ENCODE measurements at regions not wholly inside any gene's neighbourhood (a gene's known extent, or its start where the extent isn't known, plus 50 kb on each side); places are given as distances from the start of the nearest gene placed in this dataset.

GRCh38 chr20:56187534-56188165 lies 60.9 kb upstream of the MC3R start:
- Histone ChIP-seq H3K79me2 (ENCODE audit: insufficient read depth, low read length) (no peaks in the 10 kb centered on the region), H3K9me3 (ENCODE audit: insufficient read depth, low read length, severe bottlenecking) (no peaks in the 10 kb centered on the region), H3K27ac (ENCODE audit: low read length) (no peak overlapping the region), H2AFZ (ENCODE audit: low read depth, low read length) (no peak overlapping the region), H3K4me2 (ENCODE audit: insufficient read depth, low read length) (no peak overlapping the region), H4K20me1 (ENCODE audit: insufficient read depth, low read length) (no peaks in the 10 kb centered on the region), H3K27me3 (ENCODE audit: insufficient read depth, low read length, poor library complexity) (no peaks in the 10 kb centered on the region), H3K4me3 (ENCODE audit: low read depth in 1 of 2, low read length in 2 of 2) (no peak overlapping the region), H3K4me1 (ENCODE audit: insufficient read depth, low read length) (no peaks in the 10 kb centered on the region), H3K9ac (ENCODE audit: low read depth, low read length) (no peak overlapping the region), H3K36me3 (ENCODE audit: insufficient read depth, low read length) (no peaks in the 10 kb centered on the region)
- peak; percentile 6 for DNase-seq
- no peak for TF ChIP-seq EZH2 (IDR thresholded peaks at IDR 0.05; ENCODE audit: borderline replicate concordance, low read depth, low read length, severe bottlenecking)
- TF ChIP-seq, protein P1, sequence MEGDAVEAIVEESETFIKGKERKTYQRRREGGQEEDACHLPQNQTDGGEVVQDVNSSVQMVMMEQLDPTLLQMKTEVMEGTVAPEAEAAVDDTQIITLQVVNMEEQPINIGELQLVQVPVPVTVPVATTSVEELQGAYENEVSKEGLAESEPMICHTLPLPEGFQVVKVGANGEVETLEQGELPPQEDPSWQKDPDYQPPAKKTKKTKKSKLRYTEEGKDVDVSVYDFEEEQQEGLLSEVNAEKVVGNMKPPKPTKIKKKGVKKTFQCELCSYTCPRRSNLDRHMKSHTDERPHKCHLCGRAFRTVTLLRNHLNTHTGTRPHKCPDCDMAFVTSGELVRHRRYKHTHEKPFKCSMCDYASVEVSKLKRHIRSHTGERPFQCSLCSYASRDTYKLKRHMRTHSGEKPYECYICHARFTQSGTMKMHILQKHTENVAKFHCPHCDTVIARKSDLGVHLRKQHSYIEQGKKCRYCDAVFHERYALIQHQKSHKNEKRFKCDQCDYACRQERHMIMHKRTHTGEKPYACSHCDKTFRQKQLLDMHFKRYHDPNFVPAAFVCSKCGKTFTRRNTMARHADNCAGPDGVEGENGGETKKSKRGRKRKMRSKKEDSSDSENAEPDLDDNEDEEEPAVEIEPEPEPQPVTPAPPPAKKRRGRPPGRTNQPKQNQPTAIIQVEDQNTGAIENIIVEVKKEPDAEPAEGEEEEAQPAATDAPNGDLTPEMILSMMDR (IDR thresholded peaks at IDR 0.05; ENCODE audit: borderline replicate concordance, extremely low read depth, low read length, poor library complexity, severe bottlenecking), result peak; percentile 35
- no peak for ATAC-seq (ENCODE audit: insufficient read depth, low read depth)

DNA sequence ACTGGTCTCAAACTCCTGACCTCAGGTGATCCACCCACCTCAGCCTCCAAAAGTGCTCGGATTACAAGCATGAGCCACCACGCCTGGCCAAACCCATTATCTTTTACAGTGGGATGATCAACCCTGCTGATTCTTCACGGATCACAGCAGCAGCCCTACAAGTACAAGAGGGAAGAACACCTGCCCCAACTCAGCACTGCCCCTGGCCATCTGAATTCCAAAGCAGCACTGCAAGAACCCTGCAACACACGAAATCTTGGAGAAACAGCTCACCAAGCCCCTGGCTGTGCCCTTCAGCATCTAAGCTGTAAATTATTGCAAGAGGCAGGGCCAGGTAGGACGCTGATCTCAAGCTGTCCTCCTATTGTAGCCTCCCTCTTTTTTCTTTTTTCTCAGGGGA lies 54.5 kb upstream of the MC3R start:
- no peak for DNase-seq
- Histone ChIP-seq H3K9ac (ENCODE audit: low read depth, low read length) (no peak overlapping the region), H3K4me1 (ENCODE audit: insufficient read depth, low read length) (no peaks in the 10 kb centered on the region), H3K36me3 (ENCODE audit: insufficient read depth, low read length) (no peaks in the 10 kb centered on the region), H2AFZ (ENCODE audit: low read depth, low read length) (no peak overlapping the region), H3K27ac (ENCODE audit: low read length) (no peak overlapping the region), H3K4me3 (ENCODE audit: low read depth in 1 of 2, low read length in 2 of 2) (no peak overlapping the region), H3K27me3 (ENCODE audit: insufficient read depth, low read length, poor library complexity) (no peaks in the 10 kb centered on the region), H3K9me3 (ENCODE audit: insufficient read depth, low read length, severe bottlenecking) (no peaks in the 10 kb centered on the region), H4K20me1 (ENCODE audit: insufficient read depth, low read length) (no peaks in the 10 kb centered on the region), H3K4me2 (ENCODE audit: insufficient read depth, low read length) (no peak overlapping the region), H3K79me2 (ENCODE audit: insufficient read depth, low read length) (no peaks in the 10 kb centered on the region)
- ATAC-seq (ENCODE audit: insufficient read depth, low read depth), result no peak
- TF ChIP-seq EZH2 (IDR thresholded peaks at IDR 0.05; ENCODE audit: borderline replicate concordance, low read depth, low read length, severe bottlenecking), result no peak
- TF ChIP-seq, protein P1 (IDR thresholded peaks at IDR 0.05; ENCODE audit: borderline replicate concordance, extremely low read depth, low read length, poor library complexity, severe bottlenecking), result no peak

DNA sequence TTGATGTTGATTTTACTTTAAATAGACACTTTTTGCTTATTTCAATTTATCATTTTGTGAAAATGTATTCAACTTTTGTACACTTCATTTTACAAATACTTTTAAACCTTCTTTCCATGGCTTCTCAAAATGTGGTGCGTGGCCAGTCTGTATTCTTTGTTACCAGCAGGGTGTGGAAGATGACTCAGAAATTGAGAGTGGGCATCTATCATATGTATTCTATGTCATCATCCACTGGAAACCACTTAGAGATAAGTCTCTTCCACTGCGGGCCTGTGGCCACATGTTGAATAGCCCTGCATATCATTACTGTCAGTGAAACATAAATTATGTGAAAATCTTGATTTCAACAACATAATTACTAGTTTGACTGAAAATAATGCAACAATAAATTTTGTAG lies 52.6 kb upstream of the MC3R start:
- Histone ChIP-seq H2AFZ (ENCODE audit: low read depth, low read length) (no peak overlapping the region), H3K27me3 (ENCODE audit: insufficient read depth, low read length, poor library complexity) (no peaks in the 10 kb centered on the region), H3K4me1 (ENCODE audit: insufficient read depth, low read length) (no peaks in the 10 kb centered on the region), H3K36me3 (ENCODE audit: insufficient read depth, low read length) (no peaks in the 10 kb centered on the region), H3K4me3 (ENCODE audit: low read depth in 1 of 2, low read length in 2 of 2) (no peak overlapping the region), H3K4me2 (ENCODE audit: insufficient read depth, low read length) (no peak overlapping the region), H3K27ac (ENCODE audit: low read length) (no peak overlapping the region), H3K9ac (ENCODE audit: low read depth, low read length) (no peak overlapping the region), H3K9me3 (ENCODE audit: insufficient read depth, low read length, severe bottlenecking) (peaks cover 12% of the 10 kb centered on the region), H3K79me2 (ENCODE audit: insufficient read depth, low read length) (no peaks in the 10 kb centered on the region), H4K20me1 (ENCODE audit: insufficient read depth, low read length) (no peaks in the 10 kb centered on the region)
- ATAC-seq (ENCODE audit: insufficient read depth, low read depth) (no peak), DNase-seq (no peak)
- TF ChIP-seq, protein P1 (IDR thresholded peaks at IDR 0.05; ENCODE audit: borderline replicate concordance, extremely low read depth, low read length, poor library complexity, severe bottlenecking), result no peak
- no peak for TF ChIP-seq EZH2 (IDR thresholded peaks at IDR 0.05; ENCODE audit: borderline replicate concordance, low read depth, low read length, severe bottlenecking)

Data from DND-41 (cell line).